Kidney tubule cell (primary cell): ENCODE measurements at regions not wholly inside any gene's neighbourhood (a gene's known extent, or its start where the extent isn't known, plus 50 kb on each side); places are given as distances from the start of the nearest gene placed in this dataset.
A peak's percentile ranks its signal among the peaks of the same experiment; 100 is the strongest.

Source experiments
- DNase-seq: peaks from one replicate; pipeline ENCODE4 v3.0.0-alpha.2; 2018; ENCODE audit warnings: low spot score

DNA sequence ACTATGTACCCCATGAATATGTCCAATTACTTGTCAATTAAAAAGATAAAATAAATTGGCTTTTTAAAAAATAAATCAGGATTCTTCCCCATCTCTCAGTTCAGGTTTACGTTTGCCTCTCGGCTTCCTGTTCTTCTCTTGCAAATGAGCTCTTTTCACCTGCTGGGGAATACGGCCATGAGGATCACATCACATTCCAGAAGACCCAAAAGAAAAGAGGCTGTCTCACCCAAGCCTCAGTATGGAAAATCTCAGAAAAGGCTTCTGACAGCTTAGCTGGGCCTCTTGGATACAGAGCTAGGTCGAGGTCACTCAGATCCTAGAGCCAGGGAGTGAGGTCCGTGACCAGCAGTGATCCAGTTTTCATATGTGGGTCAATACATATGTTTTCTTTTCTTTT is 171.2 kb upstream of the SDK2 start:
- no peak for DNase-seq

DNA sequence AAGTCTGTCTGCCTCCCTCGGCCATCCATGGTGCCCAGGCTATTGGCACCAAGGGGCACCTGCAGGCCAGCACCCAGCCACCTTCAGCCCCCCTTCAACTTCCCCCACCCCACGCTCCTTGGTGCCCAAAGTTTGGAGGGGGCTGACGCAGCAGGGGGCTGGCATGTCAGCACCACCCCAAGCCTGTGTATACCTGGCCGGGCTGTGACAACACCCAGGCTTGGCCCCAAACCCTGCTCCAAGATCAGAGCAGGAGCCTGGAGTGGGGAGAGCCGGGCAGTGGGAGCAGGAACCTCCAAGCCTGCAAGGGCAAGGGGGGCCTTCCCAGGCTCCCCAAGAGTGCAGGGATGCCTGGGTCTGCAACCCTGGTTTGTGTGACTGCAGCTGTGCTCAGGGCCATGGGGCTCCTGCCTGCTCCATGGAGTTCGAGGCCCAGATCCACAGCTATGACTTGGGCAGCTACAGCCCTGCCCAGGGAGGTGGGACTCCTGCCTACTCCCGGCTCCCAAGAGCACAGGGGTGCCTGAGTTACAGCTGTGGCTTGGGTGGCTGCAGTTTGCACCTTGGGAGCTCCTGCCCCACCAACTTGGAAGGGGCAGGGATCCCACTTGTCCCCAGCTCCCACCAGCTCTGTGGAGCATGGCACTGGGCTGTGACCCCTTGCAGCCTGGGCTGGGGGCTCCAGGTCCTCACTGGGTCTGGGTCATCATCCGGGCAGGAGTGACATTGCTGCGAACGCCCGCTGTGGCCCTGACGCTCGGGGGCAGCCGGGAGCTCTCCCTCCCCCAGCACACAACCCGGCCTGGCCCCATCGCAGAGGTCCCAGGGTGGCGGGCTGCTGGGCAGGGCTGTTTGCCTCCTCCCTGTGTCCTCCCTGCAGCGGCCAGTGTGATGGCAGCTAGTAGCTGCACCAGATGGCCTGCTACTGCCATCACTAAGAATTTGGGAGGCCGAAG is 175.5 kb upstream of the SDK2 start:
- DNase-seq = no peak

DNA sequence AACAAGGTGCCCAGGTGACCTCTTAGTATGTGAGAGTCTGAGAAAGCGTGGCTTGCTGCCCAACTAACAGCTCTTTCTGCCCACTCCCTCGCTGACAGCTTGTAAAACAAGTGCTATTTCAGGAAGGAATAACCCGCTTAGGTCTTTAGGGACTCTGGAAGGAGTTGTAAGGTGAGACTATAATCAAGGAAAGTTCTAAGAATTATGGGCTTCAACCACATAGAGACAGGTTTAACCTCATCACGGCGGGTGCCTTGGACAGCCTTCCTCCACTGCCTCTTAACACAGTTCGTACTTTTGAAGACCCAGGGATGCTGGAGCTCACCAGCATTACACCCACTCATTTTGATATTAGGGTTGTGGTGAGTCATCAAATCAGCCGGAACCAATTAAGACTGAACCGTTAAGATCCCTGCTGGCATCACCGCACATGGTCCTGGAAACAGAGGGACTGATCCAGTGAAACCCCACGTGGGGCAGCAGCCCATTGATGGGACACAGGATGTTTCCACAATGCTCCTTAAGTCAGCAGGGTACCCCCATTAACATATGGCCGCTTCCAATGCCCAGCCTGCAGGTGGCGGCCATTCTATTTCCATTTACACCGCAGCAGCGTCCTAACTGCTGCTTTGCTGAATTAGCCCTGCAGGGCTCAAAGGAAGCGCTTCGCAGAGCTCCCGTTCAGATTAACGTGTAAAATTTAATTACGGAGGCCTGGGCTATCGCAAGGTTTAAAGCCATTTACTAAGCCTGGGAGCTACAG is 176.6 kb upstream of the SDK2 start:
- DNase-seq = no peak

DNA sequence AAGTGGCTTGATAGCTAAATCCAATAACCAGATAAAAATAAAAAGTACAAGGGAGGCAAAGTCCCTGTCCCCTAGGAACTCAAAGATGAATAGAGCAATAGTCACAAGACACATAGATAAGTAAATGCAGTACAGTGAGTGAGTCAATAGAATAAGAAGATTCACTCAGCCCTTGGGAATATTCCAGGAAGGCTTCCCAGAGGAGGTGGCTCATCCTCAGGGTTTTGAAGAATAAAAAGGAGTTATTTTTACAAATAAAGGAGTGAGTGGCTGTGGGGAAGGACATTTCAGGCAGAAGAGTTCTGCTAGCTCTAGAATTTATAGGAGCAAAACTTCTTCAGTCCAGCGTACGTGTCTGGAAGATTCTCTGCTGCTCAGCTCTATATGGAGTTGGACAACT is 177.4 kb upstream of the SDK2 start:
- DNase-seq = no peak

DNA sequence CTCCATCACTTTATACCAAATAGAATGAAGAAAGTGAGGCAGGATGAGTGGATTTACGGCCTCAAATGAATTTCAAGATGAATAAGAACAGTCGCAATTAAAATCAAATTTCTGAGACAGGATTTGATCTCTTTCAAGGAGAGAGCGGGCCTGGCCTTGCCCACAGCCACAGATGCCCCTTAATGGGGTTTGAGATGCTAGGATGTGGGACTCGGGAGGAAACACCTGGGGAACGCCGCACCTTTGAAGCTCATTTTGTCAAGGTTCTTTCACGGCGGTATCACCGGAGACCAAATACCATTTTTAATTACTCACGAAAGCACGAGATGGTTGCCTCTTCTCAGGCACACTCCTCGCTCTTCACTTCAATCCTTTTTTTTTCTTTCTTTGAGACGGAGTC is 178.1 kb upstream of the SDK2 start:
- no peak for DNase-seq

DNA sequence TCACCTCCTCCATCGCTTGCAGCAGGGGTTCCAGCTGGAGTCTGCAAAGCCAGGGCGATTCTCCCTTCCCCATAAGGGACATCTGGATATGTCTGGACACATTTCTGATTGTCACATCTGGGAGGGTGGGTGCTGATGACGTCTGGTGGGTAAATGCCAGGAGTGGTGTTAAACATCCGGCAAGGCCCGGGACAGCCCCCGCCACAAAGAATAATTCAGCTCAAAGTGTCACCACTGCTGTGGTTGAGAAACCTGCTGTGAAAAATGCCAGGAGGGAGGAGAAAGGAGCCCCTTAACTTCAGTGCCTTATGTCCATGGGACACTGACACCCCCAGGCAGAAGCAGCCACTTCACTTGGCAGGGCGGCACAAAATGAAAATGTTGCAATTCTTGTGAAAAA is 179.4 kb upstream of the SDK2 start:
- DNase-seq = no peak

DNA sequence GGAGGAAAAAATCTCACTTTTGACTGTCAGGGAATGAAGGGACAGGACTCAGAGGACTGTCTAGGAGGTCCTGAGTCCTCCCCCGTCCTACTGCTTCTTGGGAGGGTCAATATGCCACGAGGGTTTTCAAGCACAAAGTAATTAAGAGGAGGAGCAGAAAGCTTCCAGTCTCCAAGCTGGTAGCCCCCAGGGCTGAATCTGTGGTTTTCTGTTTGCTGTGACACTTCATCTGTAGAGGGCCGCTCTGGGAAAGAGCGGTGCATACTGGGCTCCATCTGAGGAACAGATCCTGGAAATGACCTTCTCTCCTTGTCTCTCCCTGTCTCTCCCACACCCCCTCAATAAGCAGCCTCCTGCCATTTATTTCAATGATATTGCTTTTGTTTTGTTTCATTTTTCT is 180.1 kb upstream of the SDK2 start:
- DNase-seq = no peak

DNA sequence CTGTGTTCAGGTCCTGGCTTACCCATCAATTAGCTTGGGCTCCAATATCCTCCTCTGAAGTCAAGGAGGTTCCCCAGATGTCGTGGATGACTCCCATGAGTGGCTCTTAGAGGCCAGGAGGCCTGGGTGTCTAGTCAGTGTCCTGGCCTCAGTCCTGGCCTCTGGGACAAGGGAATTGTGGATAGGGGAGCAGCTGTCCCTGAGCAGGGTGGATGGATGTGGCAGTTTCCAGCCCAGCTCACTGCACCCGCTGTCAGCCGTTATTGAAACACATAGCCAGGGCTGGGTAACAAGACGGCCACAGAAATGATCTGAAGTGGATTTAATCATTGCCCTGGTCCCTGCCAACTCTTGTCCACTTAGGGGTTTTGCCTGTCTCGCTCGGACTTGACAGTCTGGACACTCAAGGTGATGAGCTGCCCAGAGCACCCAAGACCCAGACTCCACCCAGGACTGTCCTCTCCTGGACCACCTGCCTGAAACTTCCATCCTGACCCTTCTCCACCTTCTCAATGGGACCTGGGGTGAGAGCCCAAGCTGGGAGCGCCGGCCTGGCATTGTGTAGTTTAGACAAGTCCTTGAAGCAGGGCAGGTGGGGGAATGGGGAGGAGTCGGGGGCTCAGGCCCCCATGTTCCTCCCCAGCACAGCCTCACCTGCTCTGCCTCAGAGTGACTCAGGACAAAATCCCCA is 182.1 kb upstream of the SDK2 start:
- no peak for DNase-seq

DNA sequence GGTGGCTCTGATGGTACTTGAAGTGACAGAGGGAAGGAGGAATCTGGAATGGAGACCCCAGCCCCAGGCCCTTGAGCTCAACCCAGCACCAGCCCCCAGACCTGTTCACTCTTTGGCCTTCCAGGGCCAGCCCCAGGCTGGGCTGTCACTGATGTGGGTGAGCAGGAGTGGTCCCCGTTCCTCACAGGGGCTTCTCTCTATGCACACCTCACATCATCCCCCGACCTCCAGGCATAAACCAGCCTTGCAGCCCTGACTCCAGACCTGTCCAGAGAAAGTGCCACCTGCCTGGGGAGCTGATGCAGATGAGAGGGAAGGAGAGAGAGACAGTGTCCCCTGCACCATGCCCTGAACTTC is 182.6 kb upstream of the SDK2 start:
- DNase-seq = no peak

DNA sequence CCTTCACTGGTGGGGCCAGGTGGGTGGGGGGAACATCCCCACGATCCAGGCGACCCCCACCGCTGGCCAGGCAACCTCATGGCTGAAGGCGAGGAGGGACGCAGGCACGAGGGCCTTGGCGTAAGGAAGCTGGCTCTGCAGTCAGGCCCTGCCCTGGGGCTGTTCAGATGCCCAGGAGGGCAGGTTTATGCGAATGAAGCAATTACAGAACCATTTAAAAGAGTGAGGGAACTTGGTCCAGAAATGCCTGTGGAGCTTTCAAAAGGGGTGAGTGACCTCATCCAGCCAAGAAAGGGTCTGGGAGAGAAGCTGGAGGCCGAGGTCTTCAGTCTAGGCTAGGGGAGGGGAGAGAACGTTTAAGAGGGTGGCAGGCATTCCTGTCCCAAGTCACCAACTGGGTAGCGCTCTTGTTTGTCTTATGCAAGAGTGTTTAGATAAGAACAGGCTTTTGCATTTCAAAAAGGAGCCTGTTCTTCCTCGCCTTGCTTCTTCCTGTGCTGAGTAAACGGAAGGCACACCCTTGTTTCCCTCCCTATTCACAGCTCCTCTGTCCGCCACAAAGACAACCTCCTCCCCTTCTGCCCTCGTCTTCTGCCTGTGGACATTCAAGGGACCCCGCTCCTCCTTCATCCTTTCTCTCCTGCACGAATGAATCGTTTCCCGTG is 183.5 kb upstream of the SDK2 start:
- DNase-seq = no peak

DNA sequence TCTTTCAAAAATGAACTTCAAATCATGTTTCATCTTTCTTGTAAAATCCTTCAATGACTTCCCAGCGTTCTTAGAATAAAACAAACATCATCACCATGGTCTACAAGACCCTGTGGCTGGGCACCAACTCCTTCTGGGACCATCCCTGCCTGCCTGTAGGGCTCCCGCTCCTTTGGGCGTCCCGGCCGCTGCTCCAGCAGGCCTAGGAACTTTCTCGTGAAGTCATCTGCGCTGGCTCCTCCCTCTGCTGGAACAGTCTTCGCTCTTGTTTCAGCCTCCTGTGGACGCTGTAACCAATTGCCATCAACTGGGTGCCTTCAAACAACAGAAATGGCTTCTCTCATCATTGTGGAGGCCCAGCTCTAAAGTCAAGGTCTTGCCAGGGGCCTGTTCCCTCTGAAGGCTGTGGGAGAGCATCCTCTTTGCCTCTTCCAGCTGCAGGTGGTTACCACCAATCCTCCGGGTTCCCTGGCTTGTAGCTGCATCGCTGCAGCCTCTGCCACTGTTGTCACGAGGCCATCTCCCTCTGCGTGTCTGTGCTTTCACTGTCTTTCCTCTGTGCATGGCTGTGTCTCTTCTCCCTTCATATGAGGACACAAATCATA is 185.5 kb upstream of the SDK2 start:
- no peak for DNase-seq

DNA sequence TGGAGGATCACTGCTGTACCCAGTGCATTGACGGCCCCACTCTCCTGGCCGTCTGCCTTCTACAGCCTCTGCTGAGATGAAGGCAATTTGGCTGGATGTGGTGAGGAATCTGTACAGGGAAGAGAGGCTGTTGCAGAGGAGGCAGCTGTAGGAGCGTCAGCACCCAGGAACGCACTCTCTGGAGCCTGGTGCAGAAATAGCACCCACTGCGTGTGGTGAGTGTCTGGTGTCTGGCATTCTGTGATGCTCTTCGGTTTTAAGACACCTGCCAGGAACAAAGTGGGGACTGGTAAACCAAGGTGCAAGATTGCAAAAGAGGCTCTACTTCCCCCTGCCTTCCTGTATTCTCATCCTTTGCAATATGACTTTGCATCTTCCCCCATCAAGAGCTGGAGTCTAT is 187.5 kb upstream of the SDK2 start:
- DNase-seq = no peak

DNA sequence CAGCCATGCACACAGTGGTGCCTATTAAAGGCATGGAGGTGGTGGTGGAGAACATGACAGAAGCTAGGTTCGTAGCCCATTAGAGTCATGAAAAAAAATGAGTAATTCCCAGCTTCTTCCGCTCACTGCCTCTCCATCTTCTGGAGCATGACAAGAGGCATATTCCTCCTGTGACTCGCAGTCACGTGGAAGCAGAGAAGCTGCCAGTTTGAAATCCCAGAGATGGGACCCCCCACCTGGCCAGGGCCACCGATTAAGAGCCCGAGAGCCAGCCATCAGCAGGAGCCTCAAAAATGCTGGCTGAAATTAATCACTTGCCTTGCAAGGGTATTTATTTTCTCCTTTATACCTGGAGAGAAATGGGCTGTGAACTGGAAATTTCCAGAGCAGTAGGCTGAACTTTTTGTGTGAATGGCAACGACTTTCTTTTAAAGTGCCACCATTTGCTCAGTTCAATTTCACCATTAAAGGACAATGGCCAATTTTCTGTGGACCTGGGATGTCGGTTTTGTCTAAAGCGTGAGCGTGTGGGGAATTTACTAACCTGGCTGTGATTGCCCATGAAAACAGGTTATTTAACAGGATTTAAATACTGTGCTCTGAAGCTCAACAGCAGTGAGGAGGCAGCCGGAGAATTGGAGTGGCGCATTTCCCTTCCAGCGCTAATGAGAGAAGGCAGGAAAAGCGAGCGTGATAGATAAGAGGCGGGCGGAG is 189.7 kb upstream of the SDK2 start:
- peak; percentile 82 for DNase-seq

DNA sequence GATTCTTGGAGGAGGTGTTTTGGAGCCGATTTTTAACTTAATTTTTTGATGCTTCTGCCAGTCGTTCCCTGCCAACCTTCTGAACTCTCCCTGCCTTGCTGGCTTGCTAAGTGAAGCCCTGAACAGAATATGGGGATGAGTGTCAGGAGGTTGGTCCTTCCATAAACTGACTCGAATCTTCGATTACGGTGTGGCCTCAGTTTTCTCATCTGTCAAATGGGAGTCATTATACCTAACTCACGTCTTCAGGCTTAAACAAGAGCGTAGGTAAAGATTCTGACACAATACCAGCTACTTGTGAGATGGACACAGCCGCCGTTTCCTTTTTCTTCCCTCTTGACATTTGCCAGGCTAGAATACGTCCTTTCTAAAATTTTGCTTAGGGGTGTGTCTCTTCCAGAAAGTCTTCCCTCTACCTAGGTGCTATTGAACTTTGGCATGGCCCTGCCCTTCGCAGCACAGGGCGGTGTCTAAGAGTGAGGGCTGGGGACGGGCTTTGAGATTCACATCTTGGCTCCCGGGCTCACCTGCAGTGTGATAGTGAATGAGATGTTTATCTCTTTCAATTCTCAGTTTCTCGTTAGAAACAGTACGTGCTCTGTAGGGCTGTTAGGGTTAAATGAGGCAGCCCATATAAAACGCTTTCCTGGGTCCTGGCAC is 190.6 kb upstream of the SDK2 start:
- DNase-seq = no peak

DNA sequence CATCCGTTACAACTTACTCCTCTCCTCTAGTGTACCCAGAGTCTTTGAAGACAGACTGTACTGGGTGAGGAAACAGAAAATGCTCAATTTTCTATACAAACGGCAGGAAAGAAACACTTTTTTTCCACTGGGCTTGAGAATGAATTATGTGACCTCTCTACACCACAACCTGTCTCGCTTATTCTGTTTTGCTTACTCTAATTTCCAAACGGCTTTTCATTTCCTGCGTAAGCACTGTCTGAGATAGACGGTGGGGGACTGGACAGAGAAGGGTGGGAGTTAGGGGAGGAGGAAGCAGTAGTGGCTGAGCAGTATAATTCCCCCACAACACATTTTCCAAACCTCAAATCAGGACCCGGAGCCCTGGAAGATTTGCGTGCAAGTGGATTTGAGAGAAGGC is 191.4 kb upstream of the SDK2 start:
- no peak for DNase-seq

DNA sequence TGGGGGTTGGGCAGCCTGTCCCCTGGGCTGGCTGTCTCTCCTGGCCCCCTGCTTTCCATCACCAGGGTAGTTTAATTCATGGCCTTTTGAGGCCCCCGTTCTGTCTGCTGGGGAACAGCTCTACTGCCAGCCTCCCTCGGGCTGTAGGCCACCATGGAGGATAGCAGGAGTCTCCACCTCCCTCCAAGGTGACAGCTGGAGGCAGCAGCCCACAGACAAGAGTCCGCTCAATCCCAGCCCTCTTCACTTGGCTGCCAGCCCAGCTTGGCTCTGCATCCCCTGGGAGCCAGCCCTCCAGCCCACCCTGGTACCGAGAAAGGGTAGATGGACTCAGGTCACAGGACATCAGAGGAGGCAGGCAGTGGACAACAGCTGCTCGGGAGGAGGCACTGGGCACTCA is 194.6 kb upstream of the SDK2 start:
- DNase-seq = no peak

DNA sequence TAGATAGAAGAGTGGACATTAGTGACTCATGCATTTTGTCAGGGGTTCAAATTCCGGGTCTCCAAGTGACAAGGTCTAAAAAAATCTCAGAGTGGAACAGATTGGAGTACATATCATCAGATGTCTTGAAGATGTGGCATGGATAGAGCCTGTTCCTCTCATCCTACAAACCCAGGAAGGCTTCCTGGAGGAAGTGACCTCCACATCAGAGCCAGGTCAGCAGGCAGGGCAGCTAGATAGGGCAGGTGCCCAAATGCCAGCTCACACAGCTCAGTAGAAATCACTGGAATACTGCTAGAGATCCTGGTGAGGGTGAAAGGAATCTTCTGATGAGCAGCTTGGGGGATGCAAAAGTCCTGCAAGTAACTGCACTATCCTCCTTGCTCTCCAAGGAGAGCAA is 196.6 kb upstream of the SDK2 start:
- DNase-seq = no peak

DNA sequence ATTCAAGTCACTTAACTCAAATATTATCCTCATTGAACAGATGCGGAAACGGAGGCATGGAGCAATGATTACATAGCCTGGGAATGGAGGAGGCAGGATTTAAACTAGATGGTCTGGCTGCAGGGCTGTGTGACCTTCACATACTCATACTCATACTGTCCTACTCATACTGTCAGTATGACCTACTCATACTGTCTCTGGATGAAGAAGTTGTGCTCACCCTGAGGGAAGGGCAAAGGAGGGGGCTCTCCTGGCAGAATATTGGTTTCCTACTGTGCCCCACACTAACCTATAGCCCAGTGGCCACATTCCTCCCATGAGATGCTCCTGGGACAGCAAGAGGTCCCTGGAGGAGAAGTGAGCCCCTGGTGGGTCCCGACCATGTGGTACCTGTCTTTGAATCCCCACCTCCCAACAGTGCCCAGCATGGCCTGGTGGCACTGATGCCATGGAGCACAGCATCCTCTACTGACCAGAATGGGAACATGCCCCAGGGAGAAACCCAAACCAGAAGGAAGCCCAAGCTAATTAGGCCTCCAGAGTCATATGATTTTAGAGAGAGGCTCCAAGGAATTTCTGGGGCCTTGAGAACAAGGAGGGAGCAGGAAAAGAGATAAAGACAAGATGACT is 197.3 kb upstream of the SDK2 start:
- peak; percentile 31 for DNase-seq

DNA sequence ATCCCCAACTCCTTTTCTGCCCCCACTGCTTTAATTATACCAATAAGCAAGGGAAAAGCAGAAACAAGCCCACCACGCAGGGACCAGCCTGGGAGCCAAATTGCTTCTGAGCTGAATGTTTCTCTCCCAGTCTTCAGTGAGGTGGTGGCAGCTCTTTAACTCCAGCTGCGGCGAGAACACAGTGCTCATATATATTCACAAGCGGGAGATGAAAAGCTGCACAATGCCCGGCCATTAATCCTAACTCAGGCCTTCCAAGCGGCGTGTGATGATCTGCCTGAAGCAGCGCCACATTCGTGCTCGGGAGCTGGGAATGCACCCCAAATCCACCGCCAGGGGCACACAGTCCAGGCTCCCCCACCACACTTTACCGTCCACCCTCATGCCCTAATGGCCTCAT is 203.7 kb upstream of the SDK2 start:
- DNase-seq = no peak

DNA sequence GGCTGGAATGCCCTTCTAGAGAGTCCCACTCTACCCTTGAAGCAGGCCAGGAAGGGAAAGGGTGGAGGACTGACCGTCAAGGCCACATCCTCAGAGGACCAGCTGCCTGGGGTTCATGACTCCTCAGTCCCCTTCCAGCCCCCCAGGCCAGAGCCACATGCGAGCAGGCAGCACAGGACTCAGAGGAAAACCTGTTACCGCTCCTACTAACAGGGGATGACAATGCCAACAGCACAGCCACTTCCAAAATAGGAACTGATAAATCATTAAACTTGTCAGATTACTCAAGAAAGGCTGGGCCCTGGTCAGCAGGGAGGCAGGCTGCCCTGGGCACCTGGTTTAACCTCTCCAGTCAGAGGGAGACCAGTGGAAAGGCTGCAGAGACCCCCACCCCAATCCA is 206.2 kb upstream of the SDK2 start:
- DNase-seq = no peak
